Stimulated activated naive CD8-positive, alpha-beta T cell treated with anti-CD3 and anti-CD28 coated beads, Interleukin-15, amount 100 ng/mL, for 72 hours (primary cell): ENCODE measurements at regions not wholly inside any gene's neighbourhood (a gene's known extent, or its start where the extent isn't known, plus 50 kb on each side); places are given as distances from the start of the nearest gene placed in this dataset.
"Not testable (repeated sequence)": the region's sequence is repeated elsewhere in the genome, so short reads cannot be mapped to it uniquely, and the experiment has no call there.

Source experiments
- ATAC-seq: fragments of 150-1000 bp; cut with Tn5 transposase; 2 replicates; pipeline ENCODE4 v1.10.0; 2021; ENCODE audit warnings: mild to moderate bottlenecking, moderate library complexity
- DNase-seq, 2 donors: peaks; one replicate each; pipeline ENCODE4 v3.0.0; 2021 to 2022
- H3K27ac Mint-ChIP-seq, 2 donors: one replicate each; pipeline ENCODE4 v1.8.0; 2022; ENCODE audit warnings: mild to moderate bottlenecking in 2 of 2, mixed read lengths in 2 of 2, moderate library complexity in 2 of 2
- H3K27me3 Mint-ChIP-seq: one replicate; pipeline ENCODE4 v1.8.0; 2022; ENCODE audit warnings: mixed read lengths
- H3K4me1 Mint-ChIP-seq: one replicate; pipeline ENCODE4 v1.8.0; 2022; ENCODE audit warnings: mild to moderate bottlenecking, mixed read lengths
- H3K4me3 Mint-ChIP-seq, 2 donors: one replicate each; pipeline ENCODE4 v1.8.0; 2022; ENCODE audit warnings: mild to moderate bottlenecking in 2 of 2, mixed read lengths in 2 of 2, moderate library complexity in 1 of 2
- H3K9me3 Mint-ChIP-seq, 2 donors: one replicate each; pipeline ENCODE4 v1.8.0; 2022; ENCODE audit warnings: mixed read lengths in 2 of 2

GRCh38 chr11:23749762-23750430, 747.0 kb upstream of the LUZP2 start:
- no peaks in the 10 kb centered on the region for H3K4me1 Mint-ChIP-seq
- H3K9me3 Mint-ChIP-seq, result peaks cover 0 to 8% of the 10 kb centered on the region in 2 donors
- ATAC-seq (no peak), DNase-seq (no peak)
- no peak overlapping the region for H3K4me3 Mint-ChIP-seq
- H3K27ac Mint-ChIP-seq, result no peak overlapping the region
- H3K27me3 Mint-ChIP-seq, result no peaks in the 10 kb centered on the region

GRCh38 chr11:23751280-23751679, 745.6 kb upstream of the LUZP2 start:
- ATAC-seq, result no peak
- no peak overlapping the region for H3K4me3 Mint-ChIP-seq
- H3K27ac Mint-ChIP-seq, result no peak overlapping the region
- DNase-seq, result no peak
- no peaks in the 10 kb centered on the region for H3K27me3 Mint-ChIP-seq
- H3K4me1 Mint-ChIP-seq, result no peaks in the 10 kb centered on the region
- peaks cover 9 to 19% of the 10 kb centered on the region in 2 donors for H3K9me3 Mint-ChIP-seq

GRCh38 chr11:23755076-23755475, 741.8 kb upstream of the LUZP2 start:
- Mint-ChIP-seq H3K9me3 (peaks cover 11 to 19% of the 10 kb centered on the region in 2 donors), H3K27ac (no peak overlapping the region)
- ATAC-seq, result no peak

GRCh38 chr11:23755769-23756168, 741.1 kb upstream of the LUZP2 start:
- Mint-ChIP-seq H3K27me3 (no peaks in the 10 kb centered on the region), H3K27ac (no peak overlapping the region), H3K9me3 (peaks cover 11 to 12% of the 10 kb centered on the region in 2 donors), H3K4me1 (no peaks in the 10 kb centered on the region), H3K4me3 (no peak overlapping the region)
- ATAC-seq, result no peak
- DNase-seq, result no peak

More at GRCh38 chr11:23755076-23755475, 741.8 kb upstream of the LUZP2 start:
- Mint-ChIP-seq H3K27me3 (no peaks in the 10 kb centered on the region), H3K4me3 (no peak overlapping the region), H3K4me1 (no peaks in the 10 kb centered on the region)
- no peak for DNase-seq

GRCh38 chr11:23759489-23759888, 737.4 kb upstream of the LUZP2 start:
- no peaks in the 10 kb centered on the region for H3K27me3 Mint-ChIP-seq
- H3K27ac Mint-ChIP-seq, result no peak overlapping the region
- DNase-seq (no peak), ATAC-seq (no peak)
- peaks cover 11 to 18% of the 10 kb centered on the region in 2 donors for H3K9me3 Mint-ChIP-seq
- no peaks in the 10 kb centered on the region for H3K4me1 Mint-ChIP-seq
- H3K4me3 Mint-ChIP-seq, result no peak overlapping the region

- H3K27me3 Mint-ChIP-seq, result no peaks in the 10 kb centered on the region
- H3K9me3 Mint-ChIP-seq, result peaks cover 4 to 7% of the 10 kb centered on the region in 2 donors
- H3K4me1 Mint-ChIP-seq, result no peaks in the 10 kb centered on the region
- no peak for ATAC-seq
- no peak overlapping the region for H3K4me3 Mint-ChIP-seq
- no peak overlapping the region for H3K27ac Mint-ChIP-seq
- no peak for DNase-seq
Measured at GRCh38 chr11:23764286-23764685, 732.6 kb upstream of the LUZP2 start.

GRCh38 chr11:23765682-23766252, 731.1 kb upstream of the LUZP2 start:
- DNase-seq (no peak), ATAC-seq (no peak)
- Mint-ChIP-seq H3K27me3 (no peaks in the 10 kb centered on the region), H3K4me3 (no peak overlapping the region), H3K9me3 (peaks cover 4 to 13% of the 10 kb centered on the region in 2 donors), H3K27ac (no peak overlapping the region), H3K4me1 (no peaks in the 10 kb centered on the region)

- H3K4me3 Mint-ChIP-seq, result no peak overlapping the region
- no peak for ATAC-seq
- H3K27me3 Mint-ChIP-seq, result no peaks in the 10 kb centered on the region
- no peak overlapping the region for H3K27ac Mint-ChIP-seq
- H3K4me1 Mint-ChIP-seq, result no peaks in the 10 kb centered on the region
- H3K9me3 Mint-ChIP-seq, result peaks cover 4 to 19% of the 10 kb centered on the region in 2 donors
- DNase-seq, result no peak
Measured at GRCh38 chr11:23767576-23767975, 729.3 kb upstream of the LUZP2 start.

- H3K27me3 Mint-ChIP-seq, result no peaks in the 10 kb centered on the region
- no peak overlapping the region for H3K27ac Mint-ChIP-seq
- DNase-seq (no peak), ATAC-seq (no peak)
- no peaks in the 10 kb centered on the region for H3K4me1 Mint-ChIP-seq
- peaks cover 4 to 15% of the 10 kb centered on the region in 2 donors for H3K9me3 Mint-ChIP-seq
- no peak overlapping the region for H3K4me3 Mint-ChIP-seq
Measured at GRCh38 chr11:23769214-23769613, 727.6 kb upstream of the LUZP2 start.

GRCh38 chr11:23772081-23772480, 724.8 kb upstream of the LUZP2 start:
- Mint-ChIP-seq H3K4me1 (no peaks in the 10 kb centered on the region), H3K9me3 (peaks cover 0 to 12% of the 10 kb centered on the region in 2 donors), H3K4me3 (no peak overlapping the region), H3K27me3 (no peaks in the 10 kb centered on the region), H3K27ac (no peak overlapping the region)
- DNase-seq (no peak), ATAC-seq (no peak)

- H3K27me3 Mint-ChIP-seq, result no peaks in the 10 kb centered on the region
- no peak overlapping the region for H3K27ac Mint-ChIP-seq
- peaks cover 0 to 5% of the 10 kb centered on the region in 2 donors for H3K9me3 Mint-ChIP-seq
- DNase-seq, result no peak
- H3K4me3 Mint-ChIP-seq, result no peak overlapping the region
- ATAC-seq, result no peak
- no peaks in the 10 kb centered on the region for H3K4me1 Mint-ChIP-seq
Measured at GRCh38 chr11:23778971-23779370, 717.9 kb upstream of the LUZP2 start.

- Mint-ChIP-seq H3K4me1 (no peaks in the 10 kb centered on the region), H3K4me3 (no peak overlapping the region), H3K9me3 (peaks cover 0 to 11% of the 10 kb centered on the region in 2 donors), H3K27ac (no peak overlapping the region), H3K27me3 (no peaks in the 10 kb centered on the region)
- DNase-seq (no peak), ATAC-seq (no peak)
Measured at GRCh38 chr11:23780231-23780630, 716.6 kb upstream of the LUZP2 start.

GRCh38 chr11:23781803-23782560, 714.9 kb upstream of the LUZP2 start:
- no peak for ATAC-seq
- Mint-ChIP-seq H3K4me1 (no peaks in the 10 kb centered on the region), H3K27me3 (no peaks in the 10 kb centered on the region)

GRCh38 chr11:23786974-23787373, 709.9 kb upstream of the LUZP2 start:
- H3K9me3 Mint-ChIP-seq, result peaks cover 15 to 16% of the 10 kb centered on the region in 2 donors
- not testable (repeated sequence) for ATAC-seq, H3K4me3 Mint-ChIP-seq, DNase-seq, H3K4me1 Mint-ChIP-seq, H3K27me3 Mint-ChIP-seq, H3K27ac Mint-ChIP-seq

More at GRCh38 chr11:23781803-23782560, 714.9 kb upstream of the LUZP2 start:
- DNase-seq, result no peak
- peaks cover 0 to 11% of the 10 kb centered on the region in 2 donors for H3K9me3 Mint-ChIP-seq
- H3K27ac Mint-ChIP-seq, result no peak overlapping the region
- no peak overlapping the region for H3K4me3 Mint-ChIP-seq

- Mint-ChIP-seq H3K27me3 (no peaks in the 10 kb centered on the region), H3K9me3 (peaks cover 15 to 16% of the 10 kb centered on the region in 2 donors), H3K27ac (no peak overlapping the region), H3K4me3 (no peak overlapping the region), H3K4me1 (no peaks in the 10 kb centered on the region)
- DNase-seq, result no peak
- ATAC-seq, result no peak
Measured at GRCh38 chr11:23789200-23789853, 707.5 kb upstream of the LUZP2 start.
